A549 (cell line): ENCODE measurements at regions not wholly inside any gene's neighbourhood (a gene's known extent, or its start where the extent isn't known, plus 50 kb on each side); places are given as distances from the start of the nearest gene placed in this dataset.

Experiments used
- ATAC-seq, 2 experiments: fragments of 200-7000 bp in 1 of 2; fragments of >200 bp in 1 of 2; cut with Nextera tagmentation in 1 of 2; cut with Tn5 transposase in 1 of 2; 3 replicates each; pipeline versions ENCODE4 v1.8.0 to v1.9.1; 2018 to 2020; ENCODE audit warnings: mild to moderate bottlenecking in 1 of 2, moderate library complexity in 1 of 2
- CTCF ChIA-PET: fragments of 300-600 bp; sonication (Branson Sonifier 250); formaldehyde crosslinking; extraction: SDS; loops from one replicate; lab custom pipeline; 2021; ENCODE audit warnings: antibody characterized with exemption, inconsistent platforms; lab: Yijun Ruan, JAX
- POLR2A ChIA-PET: fragments of 350-600 bp; formaldehyde crosslinking; extraction: SDS; loops from one replicate; lab custom pipeline; 2021; ENCODE audit warnings: antibody characterized with exemption, inconsistent platforms; lab: Yijun Ruan, JAX
- DNase-seq, 2 experiments: peaks; one replicate each; pipeline versions ENCODE4 v3.0.0 to v3.0.0-alpha.2; 2011 to 2016; ENCODE audit warnings: low read depth in 1 of 2, low spot score in 1 of 2
- FAIRE-seq: peaks from 2 replicates; lab custom pipeline; 2011; peaks lifted over from hg19 to GRCh38; lab: Jason Lieb, UNC
- H3K27ac ChIP-seq, 2 experiments: fragments of >200 bp; sonication (Bioruptor Twin); formaldehyde crosslinking; 3 replicates each; pipeline ENCODE4 v1.5.1; 2016 to 2017
- H3K4me1 ChIP-seq: fragments of >200 bp; sonication (Bioruptor Twin); formaldehyde crosslinking; 3 replicates; pipeline ENCODE4 v1.6.1; 2016
- H3K4me2 ChIP-seq: fragments of >200 bp; sonication (Bioruptor Twin); formaldehyde crosslinking; 3 replicates; pipeline ENCODE4 v1.6.1; 2016
- H3K4me3 ChIP-seq: fragments of >200 bp; sonication (Bioruptor Twin); formaldehyde crosslinking; 3 replicates; pipeline ENCODE4 v1.5.1; 2016
- H3K9me3 ChIP-seq: fragments of >200 bp; sonication (Bioruptor Twin); formaldehyde crosslinking; 3 replicates; pipeline ENCODE4 v1.6.1; 2016
- BHLHE40 ChIP-seq: IDR thresholded peaks from 2 replicates; pipeline ENCODE4 v1.6.1; 2012; ENCODE audit warnings: low read depth, low read length, inconsistent platforms
- CBX2 ChIP-seq: fragments of 200-600 bp; sonication (generic); IDR thresholded peaks from 2 replicates; pipeline ENCODE4 v1.6.1; 2016; ENCODE audit warnings: low read depth, mild to moderate bottlenecking, borderline replicate concordance
- CEBPB ChIP-seq, 2 experiments: fragments of >200 bp in 1 of 2; sonication (Bioruptor Twin) in 1 of 2; formaldehyde crosslinking in 1 of 2; IDR thresholded peaks; 2 replicates each; pipeline ENCODE4 v1.6.1; 2012 to 2016
- CHD2 ChIP-seq: fragments of 150-350 bp; IDR thresholded peaks from 2 replicates; pipeline ENCODE4 v1.6.1; 2014; ENCODE audit warnings: low read length; ENCODE audit not compliant: partially characterized antibody
- CHD4 ChIP-seq: fragments of 200-600 bp; sonication (generic); IDR thresholded peaks from 2 replicates; pipeline ENCODE4 v1.6.1; 2016; ENCODE audit warnings: antibody characterized with exemption, mild to moderate bottlenecking, borderline replicate concordance
- EHF ChIP-seq: fragments of 250-450 bp; sonication (Bioruptor Pico); IDR thresholded peaks from 2 replicates; pipeline ENCODE4 v1.5.0; 2020; ENCODE audit warnings: mild to moderate bottlenecking
- EHMT2 ChIP-seq: fragments of 200-600 bp; sonication (generic); IDR thresholded peaks from 2 replicates; pipeline ENCODE4 v1.6.1; 2016; ENCODE audit warnings: antibody characterized with exemption, low read depth, mild to moderate bottlenecking, moderate library complexity
- FOSB ChIP-seq: fragments of 250-450 bp; sonication (Bioruptor Pico); IDR thresholded peaks from 2 replicates; pipeline ENCODE4 v1.5.0; 2020; ENCODE audit warnings: mild to moderate bottlenecking, moderate library complexity
- HEYL ChIP-seq: fragments of 250-450 bp; sonication (Bioruptor Pico); IDR thresholded peaks from 2 replicates; pipeline ENCODE4 v1.8.0; 2021; ENCODE audit warnings: mild to moderate bottlenecking, moderate library complexity
- JUN ChIP-seq, 2 experiments: fragments of >200 bp; sonication (Bioruptor Twin); formaldehyde crosslinking; IDR thresholded peaks; 2 replicates in 1 of 2; 3 replicates in 1 of 2; pipeline ENCODE4 v1.6.1; 2016 to 2017
- KDM1A ChIP-seq: fragments of 200-600 bp; sonication (generic); IDR thresholded peaks from 2 replicates; pipeline ENCODE4 v1.6.1; 2016; ENCODE audit warnings: low read depth, mild to moderate bottlenecking
- MAFK ChIP-seq: fragments of 450-650 bp; IDR thresholded peaks from 2 replicates; pipeline ENCODE4 v1.6.1; 2014; ENCODE audit not compliant: partially characterized antibody
- MAZ ChIP-seq: fragments of 150-350 bp; IDR thresholded peaks from 2 replicates; pipeline ENCODE4 v1.6.1; 2014; ENCODE audit warnings: antibody characterized with exemption, low read depth, low read length, borderline replicate concordance
- NFE2L2 ChIP-seq: fragments of 150-350 bp; conservative IDR thresholded peaks from 2 replicates; pipeline ENCODE4 v1.6.1; 2014; ENCODE audit warnings: low read length
- NR3C1 ChIP-seq: fragments of >200 bp; sonication (Bioruptor Twin); formaldehyde crosslinking; IDR thresholded peaks from 3 replicates; pipeline ENCODE4 v1.6.1; 2017
- PBX3 ChIP-seq: IDR thresholded peaks from 2 replicates; pipeline ENCODE4 v1.6.1; 2012
- RARB ChIP-seq: fragments of 250-450 bp; sonication (Bioruptor Pico); IDR thresholded peaks from 2 replicates; pipeline ENCODE4 v1.8.0; 2021; ENCODE audit warnings: mild to moderate bottlenecking, moderate library complexity
- ZNF302 ChIP-seq: fragments of 250-450 bp; sonication (Bioruptor Pico); IDR thresholded peaks from 2 replicates; pipeline ENCODE4 v1.9.0; 2021; ENCODE audit warnings: inconsistent platforms, mild to moderate bottlenecking, moderate library complexity
- ZSCAN20 ChIP-seq: fragments of 250-450 bp; sonication (Bioruptor Pico); IDR thresholded peaks from 2 replicates; pipeline ENCODE4 v1.8.0; 2022; ENCODE audit warnings: mild to moderate bottlenecking, moderate library complexity
- WGBS: methylation state at CpG from one replicate; pipeline ENCODE4 v1.1.6; 2017; ENCODE audit errors: missing lambda C conversion rate; 5-methylcytosine and 5-hydroxymethylcytosine counted together
- TF ChIP-seq, protein P1 (sequence below): IDR thresholded peaks from 2 replicates; pipeline ENCODE4 v1.6.1; 2012; ENCODE audit warnings: low read depth, borderline replicate concordance
- TF ChIP-seq, protein P2 (sequence below): fragments of 150-350 bp; IDR thresholded peaks from 2 replicates; pipeline ENCODE4 v1.6.1; 2014; ENCODE audit warnings: low read depth, mild to moderate bottlenecking, low read length
- TF ChIP-seq, protein P3 (sequence below): fragments of >200 bp; sonication (Bioruptor Twin); formaldehyde crosslinking; IDR thresholded peaks from 3 replicates; pipeline ENCODE4 v1.6.1; 2016
- TF ChIP-seq, protein P4 (sequence below): fragments of >200 bp; sonication (Bioruptor Twin); formaldehyde crosslinking; IDR thresholded peaks from 2 replicates; pipeline ENCODE4 v1.6.1; 2016
- TF ChIP-seq, protein P5 (sequence below): IDR thresholded peaks from 2 replicates; pipeline ENCODE4 v1.6.1; 2012

DNA sequence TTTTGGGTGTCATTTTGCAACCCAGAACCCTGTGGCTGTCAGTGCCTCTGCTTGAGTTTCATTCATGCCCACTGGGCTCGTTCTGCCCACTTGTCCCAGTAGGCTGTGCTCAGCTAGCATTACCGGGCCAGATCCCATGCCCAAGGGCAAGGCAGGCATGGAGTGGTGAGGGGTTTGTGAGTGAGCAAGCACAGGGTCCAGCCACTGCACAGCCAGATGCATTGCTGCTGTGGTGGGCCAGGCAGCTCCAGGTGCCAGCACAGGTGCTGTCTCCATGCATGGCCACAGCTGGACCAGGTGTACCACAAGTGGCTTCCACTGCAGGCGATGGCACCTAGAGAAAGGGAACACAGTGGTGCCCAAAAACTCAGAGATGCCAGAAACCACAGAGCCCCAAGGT lies 1671.2 kb downstream of the OLFM4 start:
- Histone ChIP-seq H3K9me3 (no peaks in the 10 kb centered on the region), H3K4me2 (no peak overlapping the region), H3K27ac (no peak overlapping the region), H3K4me1 (no peaks in the 10 kb centered on the region), H3K4me3 (no peak overlapping the region)
- ChIA-PET CTCF (no interaction called here), POLR2A (no interaction called here)
- DNase-seq (no peak), FAIRE-seq (no peak), ATAC-seq (no peak)
- 0% methylated on average over 2 of the region's 3 CpGs for WGBS
- TF ChIP-seq ZSCAN20 (CRISPR knock-in tag) (no peak), RARB (CRISPR knock-in tag) (no peak), CHD4 (no peak), EHMT2 (no peak), FOSB (CRISPR knock-in tag) (no peak), KDM1A (no peak)
- TF ChIP-seq, protein P1, sequence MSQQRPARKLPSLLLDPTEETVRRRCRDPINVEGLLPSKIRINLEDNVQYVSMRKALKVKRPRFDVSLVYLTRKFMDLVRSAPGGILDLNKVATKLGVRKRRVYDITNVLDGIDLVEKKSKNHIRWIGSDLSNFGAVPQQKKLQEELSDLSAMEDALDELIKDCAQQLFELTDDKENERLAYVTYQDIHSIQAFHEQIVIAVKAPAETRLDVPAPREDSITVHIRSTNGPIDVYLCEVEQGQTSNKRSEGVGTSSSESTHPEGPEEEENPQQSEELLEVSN, result no peak
- TF ChIP-seq, protein P2, sequence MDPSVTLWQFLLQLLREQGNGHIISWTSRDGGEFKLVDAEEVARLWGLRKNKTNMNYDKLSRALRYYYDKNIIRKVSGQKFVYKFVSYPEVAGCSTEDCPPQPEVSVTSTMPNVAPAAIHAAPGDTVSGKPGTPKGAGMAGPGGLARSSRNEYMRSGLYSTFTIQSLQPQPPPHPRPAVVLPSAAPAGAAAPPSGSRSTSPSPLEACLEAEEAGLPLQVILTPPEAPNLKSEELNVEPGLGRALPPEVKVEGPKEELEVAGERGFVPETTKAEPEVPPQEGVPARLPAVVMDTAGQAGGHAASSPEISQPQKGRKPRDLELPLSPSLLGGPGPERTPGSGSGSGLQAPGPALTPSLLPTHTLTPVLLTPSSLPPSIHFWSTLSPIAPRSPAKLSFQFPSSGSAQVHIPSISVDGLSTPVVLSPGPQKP, result no peak

DNA sequence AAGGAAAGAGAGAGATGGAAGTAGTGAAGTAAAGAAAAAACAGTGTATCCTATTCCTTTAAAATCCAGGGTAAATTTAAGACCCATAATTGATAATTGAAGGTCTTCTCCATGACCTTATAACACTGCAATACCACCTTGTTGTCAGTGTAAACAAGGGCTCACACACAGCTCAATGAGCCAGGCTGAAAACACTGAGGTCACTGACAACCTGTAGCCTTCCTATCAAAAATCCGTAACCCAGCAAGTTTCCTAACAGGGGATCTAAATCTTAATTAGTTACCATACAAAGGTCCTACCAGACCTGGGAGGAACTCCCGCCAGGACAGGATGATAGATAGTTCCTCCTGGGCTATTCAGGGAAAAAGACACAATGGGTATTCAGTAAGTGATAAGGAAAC lies 1677.1 kb downstream of the OLFM4 start:
- Histone ChIP-seq H3K27ac (no peak overlapping the region), H3K4me1 (no peaks in the 10 kb centered on the region), H3K4me3 (no peak overlapping the region), H3K4me2 (no peak overlapping the region), H3K9me3 (no peaks in the 10 kb centered on the region)
- FAIRE-seq (no peak), DNase-seq (no peak), ATAC-seq (no peak)
- CTCF ChIA-PET, result no interaction called here
- POLR2A ChIA-PET, result no interaction called here
- TF ChIP-seq NR3C1 (no peak), NFE2L2 (no peak), ZSCAN20 (CRISPR knock-in tag) (no peak), CHD2 (no peak), CEBPB (IDR thresholded peaks at IDR 0.05) (no peak), JUN (IDR thresholded peaks at IDR 0.05) (no peak), EHF (no peak), BHLHE40 (no peak), HEYL (CRISPR knock-in tag) (no peak), MAZ (no peak), EHMT2 (no peak), MAFK (no peak), PBX3 (no peak), CBX2 (no peak), ZNF302 (CRISPR knock-in tag) (no peak)
- TF ChIP-seq, protein P3, sequence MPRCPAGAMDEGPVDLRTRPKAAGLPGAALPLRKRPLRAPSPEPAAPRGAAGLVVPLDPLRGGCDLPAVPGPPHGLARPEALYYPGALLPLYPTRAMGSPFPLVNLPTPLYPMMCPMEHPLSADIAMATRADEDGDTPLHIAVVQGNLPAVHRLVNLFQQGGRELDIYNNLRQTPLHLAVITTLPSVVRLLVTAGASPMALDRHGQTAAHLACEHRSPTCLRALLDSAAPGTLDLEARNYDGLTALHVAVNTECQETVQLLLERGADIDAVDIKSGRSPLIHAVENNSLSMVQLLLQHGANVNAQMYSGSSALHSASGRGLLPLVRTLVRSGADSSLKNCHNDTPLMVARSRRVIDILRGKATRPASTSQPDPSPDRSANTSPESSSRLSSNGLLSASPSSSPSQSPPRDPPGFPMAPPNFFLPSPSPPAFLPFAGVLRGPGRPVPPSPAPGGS, result no peak
- TF ChIP-seq, protein P4, sequence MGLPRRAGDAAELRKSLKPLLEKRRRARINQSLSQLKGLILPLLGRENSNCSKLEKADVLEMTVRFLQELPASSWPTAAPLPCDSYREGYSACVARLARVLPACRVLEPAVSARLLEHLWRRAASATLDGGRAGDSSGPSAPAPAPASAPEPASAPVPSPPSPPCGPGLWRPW, result no peak
- TF ChIP-seq, protein P5, sequence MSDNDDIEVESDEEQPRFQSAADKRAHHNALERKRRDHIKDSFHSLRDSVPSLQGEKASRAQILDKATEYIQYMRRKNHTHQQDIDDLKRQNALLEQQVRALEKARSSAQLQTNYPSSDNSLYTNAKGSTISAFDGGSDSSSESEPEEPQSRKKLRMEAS, result no peak
- TF ChIP-seq, protein P2, result no peak
- 0% methylated on average over 2 of the region's 2 CpGs for WGBS
